ENCODE measurements at regions not wholly inside any gene's neighbourhood (a gene's known extent, or its start where the extent isn't known, plus 50 kb on each side); places are given as distances from the start of the nearest gene placed in this dataset.

GRCh38 chr5:18264126-18264882 lies 630.0 kb downstream of the TAF11L14 start:
- no peaks in the 10 kb centered on the region for H3K36me3 ChIP-seq (ENCODE audit: low read depth)
- WGBS, 2 experiments (ENCODE audit: low coverage in 1 of 2, low lambda C conversion rate in 2 of 2, missing lambda C conversion rate in 2 of 2): 20 to 22% methylated on average over 3 of the region's 3 CpGs
- no peaks in the 10 kb centered on the region for H3K9me3 ChIP-seq (ENCODE audit: low read depth)
- H3K9ac ChIP-seq: no peak overlapping the region
- in situ Hi-C loops (cut with MboI): no loop called here
- no peaks in the 10 kb centered on the region for H3K27me3 ChIP-seq (replicated peaks; ENCODE audit: insufficient read depth)
- H3K27ac ChIP-seq: no peak overlapping the region
- no peak overlapping the region for H2AFZ ChIP-seq
- H3F3A ChIP-seq (ENCODE audit: insufficient read depth): no peaks in the 10 kb centered on the region
- TF ChIP-seq EZH2phosphoT487 (IDR thresholded peaks at IDR 0.05; ENCODE audit: insufficient read depth, low read depth) (no peak), EZH2 (IDR thresholded peaks at IDR 0.05; ENCODE audit: insufficient read depth, poor library complexity, severe bottlenecking) (no peak)
- no peaks in the 10 kb centered on the region for H3K79me2 ChIP-seq (ENCODE audit: insufficient read depth)
- no peaks in the 10 kb centered on the region for H3K9me2 ChIP-seq (ENCODE audit: insufficient read depth)
- no peak for DNase-seq
- no peaks in the 10 kb centered on the region for H4K20me1 ChIP-seq (ENCODE audit: insufficient read depth)
- no peak overlapping the region for H3K4me3 ChIP-seq
- H3K4me1 ChIP-seq (ENCODE audit: insufficient read depth): no peaks in the 10 kb centered on the region
- no peak overlapping the region for H3K4me2 ChIP-seq (ENCODE audit: unreplicated experiment)

- Histone ChIP-seq H3K4me1 (ENCODE audit: insufficient read depth) (no peaks in the 10 kb centered on the region), H3K9me2 (ENCODE audit: insufficient read depth) (no peaks in the 10 kb centered on the region), H4K20me1 (ENCODE audit: insufficient read depth) (no peaks in the 10 kb centered on the region), H3K4me2 (ENCODE audit: unreplicated experiment) (no peak overlapping the region), H3K27ac (no peak overlapping the region), H3K4me3 (no peak overlapping the region), H2AFZ (no peak overlapping the region), H3K27me3 (replicated peaks; ENCODE audit: insufficient read depth) (no peaks in the 10 kb centered on the region), H3K36me3 (ENCODE audit: low read depth) (no peaks in the 10 kb centered on the region), H3K79me2 (ENCODE audit: insufficient read depth) (no peaks in the 10 kb centered on the region), H3K9me3 (ENCODE audit: low read depth) (no peaks in the 10 kb centered on the region), H3F3A (ENCODE audit: insufficient read depth) (no peaks in the 10 kb centered on the region), H3K9ac (no peak overlapping the region)
- in situ Hi-C loops (cut with MboI): no loop called here
- 39 to 41% methylated on average over 4 of the region's 4 CpGs for WGBS, 2 experiments (ENCODE audit: low coverage in 1 of 2, low lambda C conversion rate in 2 of 2, missing lambda C conversion rate in 2 of 2)
- TF ChIP-seq EZH2phosphoT487 (IDR thresholded peaks at IDR 0.05; ENCODE audit: insufficient read depth, low read depth): no peak
- no peak for TF ChIP-seq EZH2 (IDR thresholded peaks at IDR 0.05; ENCODE audit: insufficient read depth, poor library complexity, severe bottlenecking)
- DNase-seq: no peak
Measured at GRCh38 chr5:18270635-18271338, 636.5 kb downstream of the TAF11L14 start.

GRCh38 chr5:18276939-18277338 lies 642.7 kb downstream of the TAF11L14 start:
- Histone ChIP-seq H3K27ac (no peak overlapping the region), H3K9me3 (ENCODE audit: low read depth) (no peaks in the 10 kb centered on the region), H3K4me1 (ENCODE audit: insufficient read depth) (no peaks in the 10 kb centered on the region), H4K20me1 (ENCODE audit: insufficient read depth) (no peaks in the 10 kb centered on the region), H3K4me3 (no peak overlapping the region), H3K4me2 (ENCODE audit: unreplicated experiment) (no peak overlapping the region), H3K36me3 (ENCODE audit: low read depth) (no peaks in the 10 kb centered on the region), H3K9me2 (ENCODE audit: insufficient read depth) (no peaks in the 10 kb centered on the region), H3K9ac (no peak overlapping the region), H2AFZ (no peak overlapping the region), H3K27me3 (replicated peaks; ENCODE audit: insufficient read depth) (peaks cover 6% of the 10 kb centered on the region; the same call in 1 of the 2 replicates), H3K79me2 (ENCODE audit: insufficient read depth) (no peaks in the 10 kb centered on the region), H3F3A (ENCODE audit: insufficient read depth) (no peaks in the 10 kb centered on the region)
- WGBS, 2 experiments (ENCODE audit: low coverage in 1 of 2, low lambda C conversion rate in 2 of 2, missing lambda C conversion rate in 2 of 2): 69 to 73% methylated on average over 5 of the region's 5 CpGs
- in situ Hi-C loops (cut with MboI): no loop called here
- no peak for TF ChIP-seq EZH2 (IDR thresholded peaks at IDR 0.05; ENCODE audit: insufficient read depth, poor library complexity, severe bottlenecking)
- no peak for TF ChIP-seq EZH2phosphoT487 (IDR thresholded peaks at IDR 0.05; ENCODE audit: insufficient read depth, low read depth)
- no peak for DNase-seq

GRCh38 chr5:18281947-18282581 lies 647.8 kb downstream of the TAF11L14 start:
- no peaks in the 10 kb centered on the region for H3K36me3 ChIP-seq (ENCODE audit: low read depth)
- H3K9me3 ChIP-seq (ENCODE audit: low read depth): no peaks in the 10 kb centered on the region
- no peaks in the 10 kb centered on the region for H3K79me2 ChIP-seq (ENCODE audit: insufficient read depth)
- H3K4me1 ChIP-seq (ENCODE audit: insufficient read depth): no peaks in the 10 kb centered on the region
- H3F3A ChIP-seq (ENCODE audit: insufficient read depth): no peaks in the 10 kb centered on the region
- no peaks in the 10 kb centered on the region for H4K20me1 ChIP-seq (ENCODE audit: insufficient read depth)
- no peaks in the 10 kb centered on the region for H3K9me2 ChIP-seq (ENCODE audit: insufficient read depth)
- WGBS, 2 experiments (ENCODE audit: low coverage in 1 of 2, low lambda C conversion rate in 2 of 2, missing lambda C conversion rate in 2 of 2): 31 to 35% methylated on average over 4 of the region's 4 CpGs
- no peak overlapping the region for H3K9ac ChIP-seq
- TF ChIP-seq EZH2phosphoT487 (IDR thresholded peaks at IDR 0.05; ENCODE audit: insufficient read depth, low read depth) (no peak), EZH2 (IDR thresholded peaks at IDR 0.05; ENCODE audit: insufficient read depth, poor library complexity, severe bottlenecking) (no peak)
- H2AFZ ChIP-seq: no peak overlapping the region
- H3K27ac ChIP-seq: no peak overlapping the region
- peaks cover 6% of the 10 kb centered on the region; the same call in 1 of the 2 replicates for H3K27me3 ChIP-seq (replicated peaks; ENCODE audit: insufficient read depth)
- DNase-seq: peak; percentile 67
- no peak overlapping the region for H3K4me3 ChIP-seq
- H3K4me2 ChIP-seq (ENCODE audit: unreplicated experiment): no peak overlapping the region
- in situ Hi-C loops (cut with MboI): loop anchor here (10.0 kb wide), 1 partner anchor 1067 kb away; the partner anchor contains the start of gene BASP1
